ENCODE measurements at regions not wholly inside any gene's neighbourhood (a gene's known extent, or its start where the extent isn't known, plus 50 kb on each side); places are given as distances from the start of the nearest gene placed in this dataset.

- Histone ChIP-seq H3K4me3 (ENCODE audit: low read length) (no peak overlapping the region), H3K9me3 (ENCODE audit: low read length) (no peaks in the 10 kb centered on the region), H3K27me3 (ENCODE audit: low read length) (no peaks in the 10 kb centered on the region), H3K79me2 (ENCODE audit: low read length) (no peaks in the 10 kb centered on the region), H3K36me3 (ENCODE audit: insufficient read depth, low read length) (no peaks in the 10 kb centered on the region), H3K4me2 (ENCODE audit: low read depth, low read length, poor library complexity, severe bottlenecking) (no peak overlapping the region), H3K4me1 (ENCODE audit: low read length) (no peaks in the 10 kb centered on the region), H3K9ac (ENCODE audit: low read length) (no peak overlapping the region), H3K27ac (ENCODE audit: low read length) (no peak overlapping the region), H2AFZ (ENCODE audit: low read length) (no peak overlapping the region), H4K20me1 (ENCODE audit: insufficient read depth, low read depth, low read length) (no peaks in the 10 kb centered on the region), H3K9me2 (replicated peaks; ENCODE audit: insufficient read depth, low read length) (no peaks in the 10 kb centered on the region)
- no peak for DNase-seq
Measured at GRCh38 chr2:181818840-181819239, 72.7 kb upstream of the ITPRID2 start.

GRCh38 chr2:181821049-181821448 is 70.5 kb upstream of the ITPRID2 start:
- no peak overlapping the region for H2AFZ ChIP-seq (ENCODE audit: low read length)
- H3K27me3 ChIP-seq (ENCODE audit: low read length), result no peaks in the 10 kb centered on the region
- H3K4me2 ChIP-seq (ENCODE audit: low read depth, low read length, poor library complexity, severe bottlenecking), result no peak overlapping the region
- H3K79me2 ChIP-seq (ENCODE audit: low read length), result no peaks in the 10 kb centered on the region
- no peaks in the 10 kb centered on the region for H4K20me1 ChIP-seq (ENCODE audit: insufficient read depth, low read depth, low read length)
- no peaks in the 10 kb centered on the region for H3K9me3 ChIP-seq (ENCODE audit: low read length)
- H3K4me3 ChIP-seq (ENCODE audit: low read length), result no peak overlapping the region
- no peaks in the 10 kb centered on the region for H3K4me1 ChIP-seq (ENCODE audit: low read length)
- no peak overlapping the region for H3K27ac ChIP-seq (ENCODE audit: low read length)
- no peaks in the 10 kb centered on the region for H3K36me3 ChIP-seq (ENCODE audit: insufficient read depth, low read length)
- H3K9me2 ChIP-seq (replicated peaks; ENCODE audit: insufficient read depth, low read length), result no peaks in the 10 kb centered on the region
- no peak for DNase-seq
- no peak overlapping the region for H3K9ac ChIP-seq (ENCODE audit: low read length)

- H3K36me3 ChIP-seq (ENCODE audit: insufficient read depth, low read length), result no peaks in the 10 kb centered on the region
- H3K79me2 ChIP-seq (ENCODE audit: low read length), result no peaks in the 10 kb centered on the region
- H3K9me3 ChIP-seq (ENCODE audit: low read length), result no peaks in the 10 kb centered on the region
- H3K9ac ChIP-seq (ENCODE audit: low read length), result no peak overlapping the region
- no peaks in the 10 kb centered on the region for H3K9me2 ChIP-seq (replicated peaks; ENCODE audit: insufficient read depth, low read length)
- H3K27ac ChIP-seq (ENCODE audit: low read length), result no peak overlapping the region
- no peak for DNase-seq
- no peaks in the 10 kb centered on the region for H3K4me1 ChIP-seq (ENCODE audit: low read length)
- no peaks in the 10 kb centered on the region for H3K27me3 ChIP-seq (ENCODE audit: low read length)
- H3K4me2 ChIP-seq (ENCODE audit: low read depth, low read length, poor library complexity, severe bottlenecking), result no peak overlapping the region
- H3K4me3 ChIP-seq (ENCODE audit: low read length), result no peak overlapping the region
- H4K20me1 ChIP-seq (ENCODE audit: insufficient read depth, low read depth, low read length), result no peaks in the 10 kb centered on the region
- H2AFZ ChIP-seq (ENCODE audit: low read length), result no peak overlapping the region
Measured at GRCh38 chr2:181822097-181822496, 69.4 kb upstream of the ITPRID2 start.

GRCh38 chr2:181823405-181823804 is 68.1 kb upstream of the ITPRID2 start:
- DNase-seq, result no peak
- Histone ChIP-seq H3K27ac (ENCODE audit: low read length) (no peak overlapping the region), H3K4me2 (ENCODE audit: low read depth, low read length, poor library complexity, severe bottlenecking) (no peak overlapping the region), H3K9me2 (replicated peaks; ENCODE audit: insufficient read depth, low read length) (no peaks in the 10 kb centered on the region), H2AFZ (ENCODE audit: low read length) (no peak overlapping the region), H3K9ac (ENCODE audit: low read length) (no peak overlapping the region), H3K9me3 (ENCODE audit: low read length) (no peaks in the 10 kb centered on the region), H3K36me3 (ENCODE audit: insufficient read depth, low read length) (no peaks in the 10 kb centered on the region), H3K4me3 (ENCODE audit: low read length) (no peak overlapping the region), H3K27me3 (ENCODE audit: low read length) (no peaks in the 10 kb centered on the region), H3K79me2 (ENCODE audit: low read length) (no peaks in the 10 kb centered on the region), H4K20me1 (ENCODE audit: insufficient read depth, low read depth, low read length) (no peaks in the 10 kb centered on the region), H3K4me1 (ENCODE audit: low read length) (no peaks in the 10 kb centered on the region)

- H3K4me1 ChIP-seq (ENCODE audit: low read length), result no peaks in the 10 kb centered on the region
- no peaks in the 10 kb centered on the region for H4K20me1 ChIP-seq (ENCODE audit: insufficient read depth, low read depth, low read length)
- no peaks in the 10 kb centered on the region for H3K27me3 ChIP-seq (ENCODE audit: low read length)
- H3K27ac ChIP-seq (ENCODE audit: low read length), result no peak overlapping the region
- no peak overlapping the region for H3K9ac ChIP-seq (ENCODE audit: low read length)
- H3K4me2 ChIP-seq (ENCODE audit: low read depth, low read length, poor library complexity, severe bottlenecking), result no peak overlapping the region
- no peaks in the 10 kb centered on the region for H3K9me2 ChIP-seq (replicated peaks; ENCODE audit: insufficient read depth, low read length)
- no peaks in the 10 kb centered on the region for H3K36me3 ChIP-seq (ENCODE audit: insufficient read depth, low read length)
- DNase-seq, result no peak
- H3K79me2 ChIP-seq (ENCODE audit: low read length), result no peaks in the 10 kb centered on the region
- H3K4me3 ChIP-seq (ENCODE audit: low read length), result no peak overlapping the region
- H2AFZ ChIP-seq (ENCODE audit: low read length), result no peak overlapping the region
- H3K9me3 ChIP-seq (ENCODE audit: low read length), result no peaks in the 10 kb centered on the region
Measured at GRCh38 chr2:181828122-181828705, 63.3 kb upstream of the ITPRID2 start.

GRCh38 chr2:181829230-181829629 is 62.3 kb upstream of the ITPRID2 start:
- Histone ChIP-seq H3K79me2 (ENCODE audit: low read length) (no peaks in the 10 kb centered on the region), H3K9ac (ENCODE audit: low read length) (no peak overlapping the region), H3K36me3 (ENCODE audit: insufficient read depth, low read length) (no peaks in the 10 kb centered on the region), H3K4me1 (ENCODE audit: low read length) (no peaks in the 10 kb centered on the region), H3K27me3 (ENCODE audit: low read length) (no peaks in the 10 kb centered on the region), H3K9me2 (replicated peaks; ENCODE audit: insufficient read depth, low read length) (no peaks in the 10 kb centered on the region), H3K4me3 (ENCODE audit: low read length) (no peak overlapping the region), H3K9me3 (ENCODE audit: low read length) (no peaks in the 10 kb centered on the region), H3K4me2 (ENCODE audit: low read depth, low read length, poor library complexity, severe bottlenecking) (no peak overlapping the region), H3K27ac (ENCODE audit: low read length) (no peak overlapping the region), H2AFZ (ENCODE audit: low read length) (no peak overlapping the region), H4K20me1 (ENCODE audit: insufficient read depth, low read depth, low read length) (no peaks in the 10 kb centered on the region)
- no peak for DNase-seq

GRCh38 chr2:181832015-181832414 is 59.5 kb upstream of the ITPRID2 start:
- no peaks in the 10 kb centered on the region for H3K9me2 ChIP-seq (replicated peaks; ENCODE audit: insufficient read depth, low read length)
- H3K9ac ChIP-seq (ENCODE audit: low read length), result no peak overlapping the region
- no peak overlapping the region for H2AFZ ChIP-seq (ENCODE audit: low read length)
- H4K20me1 ChIP-seq (ENCODE audit: insufficient read depth, low read depth, low read length), result no peaks in the 10 kb centered on the region
- H3K4me1 ChIP-seq (ENCODE audit: low read length), result no peaks in the 10 kb centered on the region
- no peak overlapping the region for H3K4me3 ChIP-seq (ENCODE audit: low read length)
- no peaks in the 10 kb centered on the region for H3K36me3 ChIP-seq (ENCODE audit: insufficient read depth, low read length)
- no peaks in the 10 kb centered on the region for H3K79me2 ChIP-seq (ENCODE audit: low read length)
- H3K27ac ChIP-seq (ENCODE audit: low read length), result no peak overlapping the region
- H3K27me3 ChIP-seq (ENCODE audit: low read length), result no peaks in the 10 kb centered on the region
- DNase-seq, result no peak
- H3K9me3 ChIP-seq (ENCODE audit: low read length), result no peaks in the 10 kb centered on the region
- H3K4me2 ChIP-seq (ENCODE audit: low read depth, low read length, poor library complexity, severe bottlenecking), result no peak overlapping the region

- Histone ChIP-seq H3K36me3 (ENCODE audit: insufficient read depth, low read length) (no peaks in the 10 kb centered on the region), H3K9me2 (replicated peaks; ENCODE audit: insufficient read depth, low read length) (no peaks in the 10 kb centered on the region), H3K9ac (ENCODE audit: low read length) (no peak overlapping the region), H2AFZ (ENCODE audit: low read length) (no peak overlapping the region), H3K9me3 (ENCODE audit: low read length) (no peaks in the 10 kb centered on the region), H3K4me2 (ENCODE audit: low read depth, low read length, poor library complexity, severe bottlenecking) (no peak overlapping the region), H3K27ac (ENCODE audit: low read length) (no peak overlapping the region), H3K79me2 (ENCODE audit: low read length) (no peaks in the 10 kb centered on the region), H3K4me3 (ENCODE audit: low read length) (no peak overlapping the region), H3K27me3 (ENCODE audit: low read length) (no peaks in the 10 kb centered on the region), H4K20me1 (ENCODE audit: insufficient read depth, low read depth, low read length) (no peaks in the 10 kb centered on the region), H3K4me1 (ENCODE audit: low read length) (no peaks in the 10 kb centered on the region)
- DNase-seq, result no peak
Measured at GRCh38 chr2:181836583-181836982, 54.9 kb upstream of the ITPRID2 start.

GRCh38 chr2:181837563-181837962 is 54.0 kb upstream of the ITPRID2 start:
- Histone ChIP-seq H2AFZ (ENCODE audit: low read length) (no peak overlapping the region), H3K27ac (ENCODE audit: low read length) (no peak overlapping the region), H3K79me2 (ENCODE audit: low read length) (no peaks in the 10 kb centered on the region), H3K9me3 (ENCODE audit: low read length) (no peaks in the 10 kb centered on the region), H3K4me1 (ENCODE audit: low read length) (no peaks in the 10 kb centered on the region), H3K9me2 (replicated peaks; ENCODE audit: insufficient read depth, low read length) (no peaks in the 10 kb centered on the region), H3K9ac (ENCODE audit: low read length) (no peak overlapping the region), H3K4me2 (ENCODE audit: low read depth, low read length, poor library complexity, severe bottlenecking) (no peak overlapping the region), H3K27me3 (ENCODE audit: low read length) (no peaks in the 10 kb centered on the region), H3K4me3 (ENCODE audit: low read length) (no peak overlapping the region), H4K20me1 (ENCODE audit: insufficient read depth, low read depth, low read length) (no peaks in the 10 kb centered on the region), H3K36me3 (ENCODE audit: insufficient read depth, low read length) (no peaks in the 10 kb centered on the region)
- DNase-seq, result no peak

All from Karpas-422 (cell line).